Sigmoid colon (tissue), 6 donors: ENCODE measurements at regions not wholly inside any gene's neighbourhood (a gene's known extent, or its start where the extent isn't known, plus 50 kb on each side); places are given as distances from the start of the nearest gene placed in this dataset.

ENCODE experiments used
- DNase-seq: peaks from one replicate; pipeline ENCODE4 v3.0.0-alpha.2; 2019
- H3K27ac ChIP-seq, 4 donors: fragments of 200-600 bp; sonication (generic); one replicate each; pipeline ENCODE4 v1.5.1; 2016 to 2019; ENCODE audit warnings: mild to moderate bottlenecking in 1 of 4
- H3K27me3 ChIP-seq, 3 donors: fragments of 200-600 bp; sonication (generic); one replicate each; pipeline ENCODE4 v1.5.1; 2019; ENCODE audit warnings: mild to moderate bottlenecking in 1 of 3
- H3K36me3 ChIP-seq, 4 donors: fragments of 200-600 bp; sonication (generic); one replicate each; pipeline ENCODE4 v1.5.1; 2016 to 2019
- H3K4me1 ChIP-seq, 4 donors: fragments of 200-600 bp; sonication (generic); one replicate each; pipeline ENCODE4 v1.5.1; 2017 to 2019
- H3K4me3 ChIP-seq, 4 donors: fragments of 200-600 bp; sonication (generic); one replicate each; pipeline ENCODE4 v1.5.1; 2017 to 2019; ENCODE audit warnings: mild to moderate bottlenecking in 2 of 4, moderate library complexity in 1 of 4
- H3K9me3 ChIP-seq, 4 donors: fragments of 200-600 bp in 3 of 4; sonication (generic) in 3 of 4; one replicate each; pipeline versions ENCODE4 v1.5.1 to v1.6.1; 2013 to 2019
- CTCF ChIP-seq, 4 experiments: fragments of 450-650 bp in 3 of 4; fragments of 200-600 bp in 1 of 4; IDR thresholded peaks; one replicate each; pipeline ENCODE4 v1.5.1; 2016 to 2019; ENCODE audit warnings: antibody characterized with exemption in 4 of 4, mild to moderate bottlenecking in 3 of 4, moderate library complexity in 2 of 4
- EP300 ChIP-seq, 4 donors: sonication (generic); formaldehyde crosslinking; IDR thresholded peaks; one replicate each; pipeline ENCODE4 v1.6.1; 2017; ENCODE audit warnings: antibody characterized with exemption in 4 of 4
- POLR2A ChIP-seq, 2 donors: fragments of 450-650 bp; IDR thresholded peaks; one replicate each; pipeline ENCODE4 v1.6.1; 2016; ENCODE audit warnings: antibody characterized with exemption in 2 of 2, mild to moderate bottlenecking in 2 of 2, moderate library complexity in 2 of 2
- POLR2AphosphoS5 ChIP-seq, 4 donors: sonication (generic); formaldehyde crosslinking; IDR thresholded peaks; one replicate each; pipeline ENCODE4 v1.6.1; 2017; ENCODE audit warnings: antibody characterized with exemption in 4 of 4
- WGBS, 2 donors: extraction: QIAGEN DNeasy Blood & Tissue Kit; methylation state at CpG; one replicate each; pipeline ENCODE4 v1.1.7; 2013; 5-methylcytosine and 5-hydroxymethylcytosine counted together
- intact Hi-C: fragments of 100-400 bp; cut with DNase I; formaldehyde crosslinking; loops from one replicate; pipeline ENCODE4 v1.15.1; 2023
- donor health status: healthy with polysubstance abuse.
- donor health status: healthy.

GRCh38 chr12:24361877-24362580 is 412.6 kb upstream of the SOX5 start:
- TF ChIP-seq POLR2AphosphoS5 (IDR thresholded peaks at IDR 0.05) (no peak), CTCF (IDR thresholded peaks at IDR 0.05) (no peak), POLR2A (IDR thresholded peaks at IDR 0.05) (no peak), EP300 (IDR thresholded peaks at IDR 0.05) (no peak)
- no peaks in the 10 kb centered on the region for H3K27me3 ChIP-seq
- no peak overlapping the region for H3K27ac ChIP-seq
- intact Hi-C loops: no loop called here
- no peaks in the 10 kb centered on the region for H3K9me3 ChIP-seq
- H3K36me3 ChIP-seq: no peaks in the 10 kb centered on the region
- H3K4me3 ChIP-seq: no peak overlapping the region
- 62 to 73% methylated on average over 6 of the region's 6 CpGs for WGBS, 2 donors
- no peaks in the 10 kb centered on the region for H3K4me1 ChIP-seq
- no peak for DNase-seq

GRCh38 chr12:24360907-24361306 is 411.4 kb upstream of the SOX5 start:
- 59 to 74% methylated on average over 5 of the region's 5 CpGs for WGBS, 2 donors
- H3K4me1 ChIP-seq: no peaks in the 10 kb centered on the region
- no peak for DNase-seq
- no peak overlapping the region for H3K27ac ChIP-seq
- H3K27me3 ChIP-seq: no peaks in the 10 kb centered on the region
- TF ChIP-seq CTCF (IDR thresholded peaks at IDR 0.05): no peak
- TF ChIP-seq POLR2A (IDR thresholded peaks at IDR 0.05): no peak
- no peak for TF ChIP-seq POLR2AphosphoS5 (IDR thresholded peaks at IDR 0.05)
- no peak for TF ChIP-seq EP300 (IDR thresholded peaks at IDR 0.05)
- no peak overlapping the region for H3K4me3 ChIP-seq
- intact Hi-C loops: no loop called here
- H3K36me3 ChIP-seq: no peaks in the 10 kb centered on the region
- H3K9me3 ChIP-seq: no peaks in the 10 kb centered on the region

GRCh38 chr12:24360461-24360860 is 411.0 kb upstream of the SOX5 start:
- Histone ChIP-seq H3K4me3 (no peak overlapping the region), H3K27me3 (no peaks in the 10 kb centered on the region), H3K4me1 (no peaks in the 10 kb centered on the region), H3K9me3 (no peaks in the 10 kb centered on the region), H3K27ac (no peak overlapping the region), H3K36me3 (no peaks in the 10 kb centered on the region)
- TF ChIP-seq POLR2AphosphoS5 (IDR thresholded peaks at IDR 0.05) (no peak), CTCF (IDR thresholded peaks at IDR 0.05) (no peak), EP300 (IDR thresholded peaks at IDR 0.05) (no peak), POLR2A (IDR thresholded peaks at IDR 0.05) (no peak)
- intact Hi-C loops: no loop called here
- DNase-seq: no peak
- WGBS, 2 donors: 59 to 78% methylated on average over 4 of the region's 4 CpGs

- Histone ChIP-seq H3K9me3 (no peaks in the 10 kb centered on the region), H3K27me3 (no peaks in the 10 kb centered on the region), H3K36me3 (no peaks in the 10 kb centered on the region), H3K4me3 (no peak overlapping the region), H3K27ac (no peak overlapping the region), H3K4me1 (no peaks in the 10 kb centered on the region)
- DNase-seq: no peak
- intact Hi-C loops: no loop called here
- TF ChIP-seq POLR2A (IDR thresholded peaks at IDR 0.05) (no peak), EP300 (IDR thresholded peaks at IDR 0.05) (no peak), POLR2AphosphoS5 (IDR thresholded peaks at IDR 0.05) (no peak), CTCF (IDR thresholded peaks at IDR 0.05) (no peak)
- WGBS, 2 donors: 44 to 65% methylated on average over 1 of the region's 1 CpG
Measured at GRCh38 chr12:24360057-24360456, 410.6 kb upstream of the SOX5 start.

GRCh38 chr12:24359418-24359817 is 409.9 kb upstream of the SOX5 start:
- Histone ChIP-seq H3K4me3 (no peak overlapping the region), H3K27ac (no peak overlapping the region), H3K9me3 (no peaks in the 10 kb centered on the region), H3K36me3 (no peaks in the 10 kb centered on the region), H3K4me1 (no peaks in the 10 kb centered on the region), H3K27me3 (no peaks in the 10 kb centered on the region)
- WGBS, 2 donors: 65 to 89% methylated on average over 1 of the region's 1 CpG
- TF ChIP-seq POLR2A (IDR thresholded peaks at IDR 0.05) (no peak), POLR2AphosphoS5 (IDR thresholded peaks at IDR 0.05) (no peak), CTCF (IDR thresholded peaks at IDR 0.05) (no peak), EP300 (IDR thresholded peaks at IDR 0.05) (no peak)
- DNase-seq: no peak
- intact Hi-C loops: no loop called here
